ENCODE measurements at regions not wholly inside any gene's neighbourhood (a gene's known extent, or its start where the extent isn't known, plus 50 kb on each side); places are given as distances from the start of the nearest gene placed in this dataset.

- TF ChIP-seq, protein P1, sequence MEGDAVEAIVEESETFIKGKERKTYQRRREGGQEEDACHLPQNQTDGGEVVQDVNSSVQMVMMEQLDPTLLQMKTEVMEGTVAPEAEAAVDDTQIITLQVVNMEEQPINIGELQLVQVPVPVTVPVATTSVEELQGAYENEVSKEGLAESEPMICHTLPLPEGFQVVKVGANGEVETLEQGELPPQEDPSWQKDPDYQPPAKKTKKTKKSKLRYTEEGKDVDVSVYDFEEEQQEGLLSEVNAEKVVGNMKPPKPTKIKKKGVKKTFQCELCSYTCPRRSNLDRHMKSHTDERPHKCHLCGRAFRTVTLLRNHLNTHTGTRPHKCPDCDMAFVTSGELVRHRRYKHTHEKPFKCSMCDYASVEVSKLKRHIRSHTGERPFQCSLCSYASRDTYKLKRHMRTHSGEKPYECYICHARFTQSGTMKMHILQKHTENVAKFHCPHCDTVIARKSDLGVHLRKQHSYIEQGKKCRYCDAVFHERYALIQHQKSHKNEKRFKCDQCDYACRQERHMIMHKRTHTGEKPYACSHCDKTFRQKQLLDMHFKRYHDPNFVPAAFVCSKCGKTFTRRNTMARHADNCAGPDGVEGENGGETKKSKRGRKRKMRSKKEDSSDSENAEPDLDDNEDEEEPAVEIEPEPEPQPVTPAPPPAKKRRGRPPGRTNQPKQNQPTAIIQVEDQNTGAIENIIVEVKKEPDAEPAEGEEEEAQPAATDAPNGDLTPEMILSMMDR (conservative IDR thresholded peaks at IDR 0.05), result no peak
- no peak for TF ChIP-seq EZH2 (IDR thresholded peaks at IDR 0.05; ENCODE audit: low read depth)
Observed at GRCh38 chr11:60633645-60634044, 65.8 kb upstream of the MS4A8 start.
